A549 (cell line): ENCODE measurements at regions not wholly inside any gene's neighbourhood (a gene's known extent, or its start where the extent isn't known, plus 50 kb on each side); places are given as distances from the start of the nearest gene placed in this dataset.

Experiments used
- ATAC-seq, 2 experiments: fragments of 200-7000 bp in 1 of 2; fragments of >200 bp in 1 of 2; cut with Nextera tagmentation in 1 of 2; cut with Tn5 transposase in 1 of 2; 3 replicates each; pipeline versions ENCODE4 v1.8.0 to v1.9.1; 2018 to 2020; ENCODE audit warnings: mild to moderate bottlenecking in 1 of 2, moderate library complexity in 1 of 2
- CTCF ChIA-PET: fragments of 300-600 bp; sonication (Branson Sonifier 250); formaldehyde crosslinking; extraction: SDS; loops from one replicate; lab custom pipeline; 2021; ENCODE audit warnings: antibody characterized with exemption, inconsistent platforms; lab: Yijun Ruan, JAX
- POLR2A ChIA-PET: fragments of 350-600 bp; formaldehyde crosslinking; extraction: SDS; loops from one replicate; lab custom pipeline; 2021; ENCODE audit warnings: antibody characterized with exemption, inconsistent platforms; lab: Yijun Ruan, JAX
- DNase-seq, 2 experiments: peaks; one replicate each; pipeline versions ENCODE4 v3.0.0 to v3.0.0-alpha.2; 2011 to 2016; ENCODE audit warnings: low read depth in 1 of 2, low spot score in 1 of 2
- FAIRE-seq: peaks from 2 replicates; lab custom pipeline; 2011; peaks lifted over from hg19 to GRCh38; lab: Jason Lieb, UNC
- H3K27ac ChIP-seq, 2 experiments: fragments of >200 bp; sonication (Bioruptor Twin); formaldehyde crosslinking; 3 replicates each; pipeline ENCODE4 v1.5.1; 2016 to 2017
- H3K4me1 ChIP-seq: fragments of >200 bp; sonication (Bioruptor Twin); formaldehyde crosslinking; 3 replicates; pipeline ENCODE4 v1.6.1; 2016
- H3K4me2 ChIP-seq: fragments of >200 bp; sonication (Bioruptor Twin); formaldehyde crosslinking; 3 replicates; pipeline ENCODE4 v1.6.1; 2016
- H3K4me3 ChIP-seq: fragments of >200 bp; sonication (Bioruptor Twin); formaldehyde crosslinking; 3 replicates; pipeline ENCODE4 v1.5.1; 2016
- H3K9me3 ChIP-seq: fragments of >200 bp; sonication (Bioruptor Twin); formaldehyde crosslinking; 3 replicates; pipeline ENCODE4 v1.6.1; 2016
- ATOH8 ChIP-seq: fragments of 250-450 bp; sonication (Bioruptor Pico); IDR thresholded peaks from 2 replicates; pipeline ENCODE4 v1.5.0; 2020; ENCODE audit warnings: low read depth, mild to moderate bottlenecking, moderate library complexity
- BCL3 ChIP-seq: fragments of >200 bp; sonication (Bioruptor Twin); formaldehyde crosslinking; IDR thresholded peaks from 3 replicates; pipeline ENCODE4 v1.6.1; 2016
- BHLHE40 ChIP-seq: IDR thresholded peaks from 2 replicates; pipeline ENCODE4 v1.6.1; 2012; ENCODE audit warnings: low read depth, low read length, inconsistent platforms
- CEBPB ChIP-seq, 2 experiments: fragments of >200 bp in 1 of 2; sonication (Bioruptor Twin) in 1 of 2; formaldehyde crosslinking in 1 of 2; IDR thresholded peaks; 2 replicates each; pipeline ENCODE4 v1.6.1; 2012 to 2016
- CHD4 ChIP-seq: fragments of 200-600 bp; sonication (generic); IDR thresholded peaks from 2 replicates; pipeline ENCODE4 v1.6.1; 2016; ENCODE audit warnings: antibody characterized with exemption, mild to moderate bottlenecking, borderline replicate concordance
- CTCF ChIP-seq: fragments of >200 bp; sonication (Bioruptor Twin); formaldehyde crosslinking; IDR thresholded peaks from 3 replicates; pipeline ENCODE4 v1.5.1; 2016
- ELK1 ChIP-seq: fragments of 150-350 bp; IDR thresholded peaks from 2 replicates; pipeline ENCODE4 v1.6.1; 2014; ENCODE audit warnings: low read depth, mild to moderate bottlenecking, low read length
- ESRRA ChIP-seq: fragments of 150-350 bp; IDR thresholded peaks from 2 replicates; pipeline ENCODE4 v1.6.1; 2014; ENCODE audit warnings: mild to moderate bottlenecking, low read length, borderline replicate concordance
- GATA3 ChIP-seq: IDR thresholded peaks from 2 replicates; pipeline ENCODE4 v1.6.1; 2012; ENCODE audit warnings: borderline replicate concordance
- HEYL ChIP-seq: fragments of 250-450 bp; sonication (Bioruptor Pico); IDR thresholded peaks from 2 replicates; pipeline ENCODE4 v1.8.0; 2021; ENCODE audit warnings: mild to moderate bottlenecking, moderate library complexity
- HOXB13 ChIP-seq: fragments of 250-450 bp; sonication (Bioruptor Pico); IDR thresholded peaks from 2 replicates; pipeline ENCODE4 v1.5.0; 2020; ENCODE audit warnings: low read depth, mild to moderate bottlenecking, moderate library complexity
- JUN ChIP-seq, 2 experiments: fragments of >200 bp; sonication (Bioruptor Twin); formaldehyde crosslinking; IDR thresholded peaks; 2 replicates in 1 of 2; 3 replicates in 1 of 2; pipeline ENCODE4 v1.6.1; 2016 to 2017
- KDM1A ChIP-seq: fragments of 200-600 bp; sonication (generic); IDR thresholded peaks from 2 replicates; pipeline ENCODE4 v1.6.1; 2016; ENCODE audit warnings: low read depth, mild to moderate bottlenecking
- KDM5A ChIP-seq: fragments of 200-600 bp; sonication (generic); IDR thresholded peaks from 2 replicates; pipeline ENCODE4 v1.6.1; 2016; ENCODE audit warnings: antibody characterized with exemption, mild to moderate bottlenecking
- MAFK ChIP-seq: fragments of 450-650 bp; IDR thresholded peaks from 2 replicates; pipeline ENCODE4 v1.6.1; 2014; ENCODE audit not compliant: partially characterized antibody
- MAZ ChIP-seq: fragments of 150-350 bp; IDR thresholded peaks from 2 replicates; pipeline ENCODE4 v1.6.1; 2014; ENCODE audit warnings: antibody characterized with exemption, low read depth, low read length, borderline replicate concordance
- MYC ChIP-seq: IDR thresholded peaks from 2 replicates; pipeline ENCODE4 v1.6.1; 2012; ENCODE audit warnings: mild to moderate bottlenecking, inconsistent platforms, low read length, improper control_type of control experiment, borderline replicate concordance
- NR3C1 ChIP-seq: fragments of >200 bp; sonication (Bioruptor Twin); formaldehyde crosslinking; IDR thresholded peaks from 3 replicates; pipeline ENCODE4 v1.6.1; 2017
- PHF8 ChIP-seq: fragments of 200-600 bp; sonication (generic); IDR thresholded peaks from 2 replicates; pipeline ENCODE4 v1.6.1; 2016; ENCODE audit warnings: low read depth, mild to moderate bottlenecking, antibody characterized with exemption, moderate library complexity, borderline replicate concordance
- POLR2A ChIP-seq: IDR thresholded peaks from 2 replicates; pipeline ENCODE4 v1.6.1; 2012; ENCODE audit warnings: mild to moderate bottlenecking, low read length
- POLR2AphosphoS2 ChIP-seq: conservative IDR thresholded peaks from 2 replicates; pipeline ENCODE4 v1.6.1; 2012; ENCODE audit warnings: low read length, improper control_type of control experiment, inconsistent platforms
- RARB ChIP-seq: fragments of 250-450 bp; sonication (Bioruptor Pico); IDR thresholded peaks from 2 replicates; pipeline ENCODE4 v1.8.0; 2021; ENCODE audit warnings: mild to moderate bottlenecking, moderate library complexity
- RFX5 ChIP-seq: fragments of 450-650 bp; IDR thresholded peaks from 2 replicates; pipeline ENCODE4 v1.7.1; 2014; ENCODE audit warnings: antibody characterized with exemption, mild to moderate bottlenecking, moderate library complexity
- SREBF2 ChIP-seq: fragments of 450-650 bp; IDR thresholded peaks from 2 replicates; pipeline ENCODE4 v1.6.1; 2014; ENCODE audit warnings: mild to moderate bottlenecking, moderate library complexity
- TP53 ChIP-seq: fragments of 250-450 bp; sonication (Bioruptor Pico); IDR thresholded peaks from 2 replicates; pipeline ENCODE4 v1.5.0; 2021; ENCODE audit warnings: mild to moderate bottlenecking, moderate library complexity
- USF2 ChIP-seq: fragments of 450-650 bp; IDR thresholded peaks from 2 replicates; pipeline ENCODE4 v1.6.1; 2014; ENCODE audit warnings: antibody characterized with exemption
- ZFP36 ChIP-seq: fragments of 450-650 bp; IDR thresholded peaks from 2 replicates; pipeline ENCODE4 v1.6.1; 2014; ENCODE audit warnings: borderline replicate concordance; ENCODE audit not compliant: partially characterized antibody
- ZSCAN20 ChIP-seq: fragments of 250-450 bp; sonication (Bioruptor Pico); IDR thresholded peaks from 2 replicates; pipeline ENCODE4 v1.8.0; 2022; ENCODE audit warnings: mild to moderate bottlenecking, moderate library complexity
- WGBS: methylation state at CpG from one replicate; pipeline ENCODE4 v1.1.6; 2017; ENCODE audit errors: missing lambda C conversion rate; 5-methylcytosine and 5-hydroxymethylcytosine counted together

- ChIA-PET CTCF (interaction anchor here (1.0 kb wide), 1 partner anchor 33 kb away, joined by 3 read pairs; no protein-coding TSS in a partner anchor), POLR2A (no interaction called here)
- Histone ChIP-seq H3K27ac (no peak overlapping the region), H3K9me3 (peaks cover 5% of the 10 kb centered on the region; the same call in 1 of the 3 replicates), H3K4me1 (no peaks in the 10 kb centered on the region), H3K4me3 (no peak overlapping the region), H3K4me2 (no peak overlapping the region)
- TF ChIP-seq BCL3 (no peak), POLR2AphosphoS2 (no peak), HEYL (CRISPR knock-in tag) (no peak), ZFP36 (no peak), USF2 (no peak), CHD4 (no peak), ZSCAN20 (CRISPR knock-in tag) (no peak), ATOH8 (CRISPR knock-in tag) (no peak), KDM5A (no peak), MAZ (no peak), MAFK (no peak), PHF8 (no peak), BHLHE40 (no peak), TP53 (no peak), MYC (no peak), ESRRA (no peak), GATA3 (no peak), CEBPB (IDR thresholded peaks at IDR 0.05) (no peak), KDM1A (no peak)
- 44% methylated on average over 4 of the region's 4 CpGs for WGBS
- DNase-seq: no peak
- ATAC-seq: no peak
- FAIRE-seq: no peak
These were observed 406.9 kb downstream of the SFMBT2 start for GRCh38 chr10:7003831-7004395.

- no peak for DNase-seq
- WGBS: 59% methylated on average over 4 of the region's 4 CpGs
- CTCF ChIA-PET: no interaction called here
- H3K4me2 ChIP-seq: no peak overlapping the region
- TF ChIP-seq NR3C1 (no peak), POLR2AphosphoS2 (no peak), RARB (CRISPR knock-in tag) (no peak), HOXB13 (no peak), MAZ (no peak), POLR2A (no peak), MYC (no peak), GATA3 (no peak), ESRRA (no peak), CTCF (no peak), ATOH8 (CRISPR knock-in tag) (no peak), SREBF2 (no peak), ELK1 (no peak), BCL3 (no peak), JUN (IDR thresholded peaks at IDR 0.05) (no peak), RFX5 (no peak)
- POLR2A ChIA-PET: no interaction called here
- ATAC-seq: no peak
- H3K4me3 ChIP-seq: no peak overlapping the region
- FAIRE-seq: no peak
- no peak overlapping the region for H3K27ac ChIP-seq
- 0 out of 3 replicates have a peak, but pooled peaks cover 5% of the 10 kb centered on the region for H3K9me3 ChIP-seq
- H3K4me1 ChIP-seq: no peaks in the 10 kb centered on the region
These were observed 410.8 kb downstream of the SFMBT2 start for GRCh38 chr10:7000061-7000460.
